BLaER1 treated with 17β-estradiol and CSF1 and Interleukin-3, amounts not matched to agents 10 nM and 100 nM (cell line): ENCODE measurements at regions not wholly inside any gene's neighbourhood (a gene's known extent, or its start where the extent isn't known, plus 50 kb on each side); places are given as distances from the start of the nearest gene placed in this dataset.
"Not testable (repeated sequence)": the region's sequence is repeated elsewhere in the genome, so short reads cannot be mapped to it uniquely, and the experiment has no call there.

Experiments
- H3K27ac ChIP-seq, 11 experiments: shearing (Covaris generic); formaldehyde crosslinking; 2 replicates each; pipeline ENCODE4 v1.8.1; 2022
- H3K27me3 ChIP-seq, 11 experiments: shearing (Covaris generic); formaldehyde crosslinking; 2 replicates each; pipeline ENCODE4 v1.8.1; 2022
- H3K36me3 ChIP-seq, 11 experiments: shearing (Covaris generic); formaldehyde crosslinking; 2 replicates each; pipeline ENCODE4 v1.8.1; 2022
- H3K4me1 ChIP-seq, 10 experiments: shearing (Covaris generic); formaldehyde crosslinking; 2 replicates each; pipeline ENCODE4 v1.8.1; 2022
- H3K4me2 ChIP-seq, 11 experiments: shearing (Covaris generic); formaldehyde crosslinking; 2 replicates each; pipeline ENCODE4 v1.8.1; 2022
- H3K4me3 ChIP-seq, 10 experiments: shearing (Covaris generic); formaldehyde crosslinking; 2 replicates each; pipeline ENCODE4 v1.8.1; 2022
- H3K9ac ChIP-seq, 11 experiments: shearing (Covaris generic); formaldehyde crosslinking; 2 replicates each; pipeline ENCODE4 v1.8.1; 2022
- H3K9me3 ChIP-seq, 11 experiments: shearing (Covaris generic); formaldehyde crosslinking; replicated peaks in 1 of 11; 2 replicates each; pipeline ENCODE4 v1.8.1; 2022
- H4K20me1 ChIP-seq, 11 experiments: shearing (Covaris generic); formaldehyde crosslinking; 2 replicates each; pipeline ENCODE4 v1.8.1; 2022
- Cebpa-rat ChIP-seq, 11 experiments: shearing (Covaris generic); IDR thresholded peaks; 2 replicates each; pipeline ENCODE4 v1.8.1; 2022

GRCh38 chr5:58317009-58317408, 142.9 kb downstream of the PLK2 start:
- H3K36me3 ChIP-seq, result no peaks in the 10 kb centered on the region
- H3K4me2 ChIP-seq, result no peak overlapping the region
- H3K9ac ChIP-seq, result no peak overlapping the region
- TF ChIP-seq Cebpa-rat (IDR thresholded peaks at IDR 0.05), result no peak
- H3K4me1 ChIP-seq, result no peaks in the 10 kb centered on the region
- no peak overlapping the region for H3K27ac ChIP-seq
- H4K20me1 ChIP-seq, result no peaks in the 10 kb centered on the region
- no peaks in the 10 kb centered on the region for H3K27me3 ChIP-seq
- H3K9me3 ChIP-seq, result no peaks in the 10 kb centered on the region
- H3K4me3 ChIP-seq, result no peak overlapping the region

GRCh38 chr5:58315794-58316193, 144.1 kb downstream of the PLK2 start:
- no peak for TF ChIP-seq Cebpa-rat (IDR thresholded peaks at IDR 0.05)
- no peaks in the 10 kb centered on the region for H3K9me3 ChIP-seq
- no peaks in the 10 kb centered on the region for H3K36me3 ChIP-seq
- no peak overlapping the region for H3K27ac ChIP-seq
- H3K9ac ChIP-seq, result no peak overlapping the region
- H3K4me3 ChIP-seq, result no peak overlapping the region
- no peaks in the 10 kb centered on the region for H3K4me1 ChIP-seq
- no peak overlapping the region for H3K4me2 ChIP-seq
- H4K20me1 ChIP-seq, result no peaks in the 10 kb centered on the region
- H3K27me3 ChIP-seq, result no peaks in the 10 kb centered on the region

GRCh38 chr5:58314356-58315210, 145.3 kb downstream of the PLK2 start:
- no peaks in the 10 kb centered on the region for H3K27me3 ChIP-seq
- no peaks in the 10 kb centered on the region for H3K36me3 ChIP-seq
- H3K9me3 ChIP-seq, result no peaks in the 10 kb centered on the region
- no peak overlapping the region for H3K27ac ChIP-seq
- H3K4me3 ChIP-seq, result no peak overlapping the region
- H4K20me1 ChIP-seq, result no peaks in the 10 kb centered on the region
- H3K4me1 ChIP-seq, result no peaks in the 10 kb centered on the region
- TF ChIP-seq Cebpa-rat (IDR thresholded peaks at IDR 0.05), result no peak
- no peak overlapping the region for H3K4me2 ChIP-seq
- no peak overlapping the region for H3K9ac ChIP-seq

- no peak for TF ChIP-seq Cebpa-rat (IDR thresholded peaks at IDR 0.05)
- Histone ChIP-seq H4K20me1 (no peaks in the 10 kb centered on the region), H3K4me1 (no peaks in the 10 kb centered on the region), H3K36me3 (no peaks in the 10 kb centered on the region), H3K4me2 (no peak overlapping the region), H3K9ac (no peak overlapping the region), H3K4me3 (no peak overlapping the region), H3K9me3 (no peaks in the 10 kb centered on the region), H3K27me3 (no peaks in the 10 kb centered on the region), H3K27ac (no peak overlapping the region)
Measured at GRCh38 chr5:58312299-58312698, 147.6 kb downstream of the PLK2 start.

GRCh38 chr5:58311526-58311925, 148.4 kb downstream of the PLK2 start:
- Histone ChIP-seq H3K27ac (no peak overlapping the region), H3K4me1 (no peaks in the 10 kb centered on the region), H4K20me1 (no peaks in the 10 kb centered on the region), H3K27me3 (no peaks in the 10 kb centered on the region), H3K4me2 (no peak overlapping the region), H3K4me3 (no peak overlapping the region), H3K36me3 (no peaks in the 10 kb centered on the region), H3K9me3 (no peaks in the 10 kb centered on the region), H3K9ac (no peak overlapping the region)
- TF ChIP-seq Cebpa-rat (IDR thresholded peaks at IDR 0.05), result no peak

GRCh38 chr5:58308384-58308783, 151.5 kb downstream of the PLK2 start:
- not testable (repeated sequence) for H3K27ac ChIP-seq, H3K36me3 ChIP-seq, H3K4me1 ChIP-seq, H3K9ac ChIP-seq, H3K4me2 ChIP-seq, H4K20me1 ChIP-seq, H3K27me3 ChIP-seq, H3K4me3 ChIP-seq, H3K9me3 ChIP-seq

GRCh38 chr5:58300346-58300895, 159.5 kb downstream of the PLK2 start:
- no peaks in the 10 kb centered on the region for H4K20me1 ChIP-seq
- H3K9ac ChIP-seq, result no peak overlapping the region
- TF ChIP-seq Cebpa-rat (IDR thresholded peaks at IDR 0.05), result no peak
- H3K4me3 ChIP-seq, result no peak overlapping the region
- H3K9me3 ChIP-seq, result no peaks in the 10 kb centered on the region
- H3K27ac ChIP-seq, result no peak overlapping the region
- no peaks in the 10 kb centered on the region for H3K36me3 ChIP-seq
- peak overlapping the region in 1 of 11 experiments; percentile 45; a peak in 1 of 22 replicates for H3K4me2 ChIP-seq
- no peaks in the 10 kb centered on the region for H3K27me3 ChIP-seq
- H3K4me1 ChIP-seq, result peaks cover 0 to 11% (median 0%) of the 10 kb centered on the region in 10 experiments; a peak in 4 of 20 replicates

- Histone ChIP-seq H3K4me2 (no peak overlapping the region), H3K36me3 (no peaks in the 10 kb centered on the region), H3K27me3 (no peaks in the 10 kb centered on the region), H3K4me1 (peaks cover 0 to 21% (median 0%) of the 10 kb centered on the region in 10 experiments; a peak in 6 of 20 replicates), H3K9me3 (no peaks in the 10 kb centered on the region), H4K20me1 (no peaks in the 10 kb centered on the region), H3K9ac (no peak overlapping the region), H3K4me3 (no peak overlapping the region), H3K27ac (no peak overlapping the region)
- no peak for TF ChIP-seq Cebpa-rat (IDR thresholded peaks at IDR 0.05)
Measured at GRCh38 chr5:58299256-58299655, 160.6 kb downstream of the PLK2 start.

GRCh38 chr5:58294598-58295305, 165.1 kb downstream of the PLK2 start:
- no peak for TF ChIP-seq Cebpa-rat (IDR thresholded peaks at IDR 0.05)
- Histone ChIP-seq H4K20me1 (no peaks in the 10 kb centered on the region), H3K4me3 (no peak overlapping the region), H3K9me3 (no peaks in the 10 kb centered on the region), H3K27me3 (no peaks in the 10 kb centered on the region), H3K4me1 (peaks cover 0 to 12% (median 0%) of the 10 kb centered on the region in 10 experiments; a peak in 6 of 20 replicates), H3K36me3 (no peaks in the 10 kb centered on the region), H3K4me2 (peak overlapping the region in 3 of 11 experiments; percentile 31 to 58 (median 31); a peak in 6 of 22 replicates), H3K27ac (no peak overlapping the region), H3K9ac (no peak overlapping the region)

- not testable (repeated sequence) for H3K4me3 ChIP-seq, H3K36me3 ChIP-seq, H3K9me3 ChIP-seq, H3K27ac ChIP-seq, H4K20me1 ChIP-seq, H3K27me3 ChIP-seq, H3K4me2 ChIP-seq, H3K9ac ChIP-seq, H3K4me1 ChIP-seq
Measured at GRCh38 chr5:58288275-58288674, 171.6 kb downstream of the PLK2 start.
